NCI-H1105 treated with DMSO at 0.1 percent for 48 hours (cell line): ENCODE measurements at regions not wholly inside any gene's neighbourhood (a gene's known extent, or its start where the extent isn't known, plus 50 kb on each side); places are given as distances from the start of the nearest gene placed in this dataset.
"Not testable (repeated sequence)": the region's sequence is repeated elsewhere in the genome, so short reads cannot be mapped to it uniquely, and the experiment has no call there.

Source experiments
- DNase-seq: peaks from one replicate; lab custom pipeline; 2025; lab: John Stamatoyannopoulos, UW

DNA sequence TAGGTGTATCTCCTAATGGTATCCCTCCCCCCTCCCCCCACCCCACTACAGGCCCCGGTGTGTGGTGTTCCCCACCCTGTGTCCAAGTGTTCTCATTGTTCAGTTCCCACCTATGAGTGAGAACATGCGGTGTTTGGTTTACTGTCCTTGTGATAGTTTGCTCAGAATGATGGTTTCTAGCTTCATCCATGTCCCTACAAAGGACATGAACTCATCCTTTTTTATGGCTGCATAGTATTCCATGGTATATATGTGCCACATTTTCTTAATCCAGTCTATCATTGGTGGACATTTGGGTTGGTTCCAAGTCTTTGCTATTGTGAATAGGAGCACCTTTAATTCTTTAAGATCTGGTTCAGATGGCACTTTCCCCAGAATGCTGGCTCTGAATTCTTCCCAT lies 58.5 kb upstream of the PTGFRN start:
- DNase-seq, result not testable (repeated sequence)

DNA sequence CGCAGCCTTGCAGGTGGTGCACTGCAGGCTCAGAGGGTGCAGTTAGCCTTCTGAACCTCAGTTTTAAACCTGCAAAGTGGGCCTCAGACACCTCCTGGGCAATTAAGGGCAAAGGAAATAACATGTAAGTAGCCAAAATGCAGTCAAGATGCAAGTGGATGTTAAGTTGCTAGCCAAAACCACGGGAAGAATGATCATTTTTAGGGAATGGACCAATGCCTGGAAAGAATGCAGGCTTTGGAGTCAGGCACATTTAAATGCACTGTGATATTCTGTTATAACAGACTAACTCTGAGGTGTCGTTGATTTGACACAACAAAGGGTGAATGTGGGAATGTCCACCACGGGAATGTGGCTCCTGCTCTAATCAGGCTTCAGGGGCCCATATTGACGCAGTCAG lies 57.9 kb upstream of the PTGFRN start:
- DNase-seq, result no peak

DNA sequence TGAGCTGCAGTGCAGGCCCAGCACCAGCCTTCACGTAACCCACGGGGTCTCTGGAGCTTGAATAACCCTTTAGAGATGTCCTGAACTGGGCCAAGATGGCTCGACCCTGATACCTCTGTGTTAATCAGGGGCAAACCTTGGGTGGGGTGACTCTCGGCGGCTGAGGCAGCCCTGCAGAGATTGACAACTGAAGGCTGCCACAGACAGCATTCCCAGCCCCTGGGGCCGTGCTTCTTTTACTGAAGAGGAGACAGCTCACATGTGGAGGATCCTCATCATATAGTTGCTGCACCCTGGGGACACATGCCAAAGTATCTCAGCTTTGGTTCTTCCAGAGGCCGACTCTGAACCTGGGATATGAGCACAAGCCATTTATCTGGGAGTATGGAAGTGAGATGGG lies 57.3 kb upstream of the PTGFRN start:
- no peak for DNase-seq

DNA sequence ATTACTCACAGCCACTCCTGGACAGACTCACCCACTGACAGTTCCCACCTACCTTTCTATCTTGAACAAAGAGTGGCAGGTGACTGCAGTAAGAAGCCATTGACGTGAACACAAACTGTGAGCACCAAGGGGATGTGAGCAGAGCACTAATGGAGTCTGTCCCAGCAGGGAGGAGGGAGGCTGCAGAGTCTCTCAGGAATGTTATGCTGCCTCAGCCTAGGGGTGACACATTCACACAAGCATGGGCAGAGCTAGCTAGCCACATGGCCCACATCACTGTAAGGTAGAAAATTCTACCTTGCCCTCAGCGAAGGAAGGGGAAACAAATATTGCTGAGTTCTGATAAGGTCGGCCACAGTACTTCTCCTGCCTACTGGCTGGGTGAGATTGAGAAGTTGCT lies 56.8 kb upstream of the PTGFRN start:
- DNase-seq, result no peak

DNA sequence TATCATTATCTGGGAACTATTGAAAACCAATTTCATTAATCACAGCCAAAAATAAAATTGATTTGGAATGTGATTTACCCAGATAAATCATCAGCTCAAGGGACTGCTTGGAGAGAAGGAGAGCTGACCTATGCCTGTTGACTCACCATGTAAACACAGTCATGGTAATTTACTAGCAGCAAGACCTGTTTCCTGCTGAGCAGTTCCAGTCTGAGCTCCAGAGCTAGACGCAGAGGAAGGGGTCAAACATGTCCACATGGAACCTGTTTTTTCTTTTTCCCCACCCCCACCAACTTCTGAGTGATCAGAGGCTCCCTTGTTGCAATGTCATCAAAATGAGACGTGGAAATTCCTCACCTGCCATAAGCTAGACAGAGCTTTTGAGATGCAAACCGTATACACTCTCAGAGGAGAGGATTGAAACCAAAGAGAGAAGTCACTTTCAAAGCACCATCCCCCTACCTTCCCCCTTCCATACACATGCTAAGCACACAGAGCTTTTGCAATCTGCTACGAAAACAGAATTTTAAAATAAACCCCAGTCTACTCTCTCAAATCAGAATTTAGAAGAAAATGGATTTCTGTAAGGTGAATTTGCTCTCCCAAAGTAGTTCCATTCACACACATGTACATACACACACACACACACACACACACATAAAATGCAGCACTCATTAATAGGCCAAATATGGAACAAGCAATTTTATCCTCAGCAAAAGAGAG lies 55.9 kb upstream of the PTGFRN start:
- DNase-seq, result no peak

DNA sequence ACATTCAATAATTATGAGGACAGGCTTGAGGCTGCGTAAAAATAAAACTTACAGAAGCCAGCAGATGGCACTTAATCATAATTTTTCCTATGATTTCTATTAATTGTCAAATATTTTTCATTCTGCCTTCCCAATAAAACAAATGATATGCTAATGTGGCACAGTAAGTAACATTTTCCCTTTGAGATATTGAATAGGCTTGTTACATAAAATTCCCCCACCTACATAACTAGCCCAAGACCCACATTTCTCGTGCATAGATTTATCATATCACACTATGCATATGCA lies 55.4 kb upstream of the PTGFRN start:
- DNase-seq, result no peak

DNA sequence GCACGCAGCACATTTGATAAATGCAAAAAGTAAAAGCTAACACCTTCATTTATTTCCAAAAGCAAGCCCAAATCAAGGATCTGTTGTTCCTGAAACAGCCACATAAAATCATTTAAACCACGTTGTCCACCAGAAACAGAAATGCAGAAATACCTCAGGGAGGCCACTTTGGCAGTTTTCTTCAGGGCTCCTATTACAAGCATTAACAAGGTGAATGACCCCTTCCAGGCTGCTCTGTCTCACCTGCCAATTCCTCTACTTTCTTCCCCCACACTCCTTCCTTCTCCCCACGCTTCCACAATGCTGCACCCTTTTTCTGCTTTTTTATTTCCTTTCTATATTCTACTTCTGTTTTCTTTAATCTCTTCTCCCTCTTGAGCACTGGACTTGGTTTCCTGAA lies 55.0 kb upstream of the PTGFRN start:
- no peak for DNase-seq

DNA sequence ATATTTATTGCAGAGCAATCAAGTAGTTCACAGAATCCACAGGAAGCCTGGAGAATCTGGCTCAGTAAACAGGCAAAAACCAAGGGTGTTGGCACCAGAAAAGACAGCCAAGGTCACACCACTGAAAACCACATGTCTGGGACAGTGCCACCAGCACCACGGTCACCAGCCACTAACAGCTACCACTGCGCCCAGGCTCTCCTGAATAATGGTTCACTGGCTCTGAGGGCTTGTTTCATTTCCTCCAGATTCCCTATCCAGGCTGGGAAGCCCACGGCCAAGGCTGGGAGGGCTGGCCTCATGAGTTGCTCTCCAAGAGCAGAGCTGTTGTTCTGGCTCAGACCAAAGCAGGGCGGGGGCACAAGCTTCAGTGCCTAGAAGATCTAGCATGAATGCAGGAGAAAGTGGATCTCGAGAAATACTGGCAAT lies 54.5 kb upstream of the PTGFRN start:
- DNase-seq, result peak; percentile 31

DNA sequence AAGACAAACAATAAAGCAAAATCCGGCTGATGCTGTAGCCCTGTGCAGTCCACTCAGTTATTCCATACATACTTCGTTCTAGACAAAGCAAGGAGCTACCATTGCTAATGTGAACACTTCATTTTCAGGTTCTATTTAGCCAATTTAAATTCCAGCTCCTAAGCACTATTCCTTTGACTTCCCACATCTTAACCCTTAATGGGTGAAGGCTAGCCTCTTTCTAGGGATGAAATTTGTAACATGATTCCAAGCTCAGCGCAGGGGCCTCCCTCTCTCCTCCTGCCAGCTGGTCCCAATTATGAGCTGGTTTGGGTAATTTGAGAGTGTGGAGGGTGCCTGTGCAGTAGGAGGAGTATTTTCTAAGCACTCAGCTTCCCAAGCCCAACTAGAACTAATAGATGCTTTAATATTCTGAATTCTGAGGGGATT lies 53.9 kb upstream of the PTGFRN start:
- peak; percentile 94 for DNase-seq

DNA sequence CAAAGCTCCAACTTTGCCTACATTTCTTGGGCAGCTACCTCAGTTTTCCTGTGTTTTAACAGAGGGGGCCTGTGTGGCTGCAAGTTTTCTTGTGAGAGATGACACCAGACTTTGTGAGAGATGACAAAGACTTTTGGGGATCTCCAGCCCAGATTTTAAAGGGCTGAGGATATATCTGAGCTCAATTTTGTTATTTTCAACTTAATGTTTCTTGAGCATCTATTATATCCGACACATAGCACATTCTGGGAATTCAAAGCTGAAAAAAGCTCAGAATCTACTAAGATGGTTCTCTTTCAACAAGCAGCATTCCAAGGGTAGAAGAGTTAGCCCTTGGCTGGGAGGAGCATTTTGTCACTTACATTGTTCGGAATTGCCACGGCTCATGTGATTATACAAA lies 53.4 kb upstream of the PTGFRN start:
- DNase-seq, result no peak

DNA sequence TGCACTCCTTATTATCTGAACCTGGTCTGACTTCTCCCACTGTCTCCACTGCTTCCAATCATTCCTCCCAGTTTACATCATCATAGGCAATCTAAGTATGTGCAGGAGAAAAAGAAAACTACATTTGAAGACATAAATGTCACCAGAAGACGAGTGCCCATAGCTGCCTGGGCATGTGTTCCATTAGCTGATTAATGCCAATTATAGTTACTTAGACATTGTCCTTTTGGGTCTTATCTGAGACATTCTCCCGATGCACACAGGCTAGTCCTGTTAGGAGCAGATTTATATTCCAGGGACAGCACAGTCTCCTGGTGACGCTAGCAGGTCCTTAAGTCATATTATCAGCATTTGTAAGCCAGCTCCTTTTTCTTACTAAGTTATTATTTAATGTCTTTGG lies 52.6 kb upstream of the PTGFRN start:
- DNase-seq, result no peak
